Skeletal muscle tissue (tissue), 3 donors: ENCODE measurements at regions not wholly inside any gene's neighbourhood (a gene's known extent, or its start where the extent isn't known, plus 50 kb on each side); places are given as distances from the start of the nearest gene placed in this dataset.

Experiments used
- H3K27ac ChIP-seq: one replicate; pipeline ENCODE4 v1.7.0; 2013; ENCODE audit warnings: mild to moderate bottlenecking, low read depth, low read length, inconsistent platforms
- H3K27me3 ChIP-seq, 3 donors: one replicate each; pipeline ENCODE4 v1.7.0; 2013; ENCODE audit warnings: low read length in 3 of 3; ENCODE audit not compliant: control insufficient read depth in 3 of 3, insufficient read depth in 3 of 3
- H3K36me3 ChIP-seq, 3 donors: one replicate each; pipeline ENCODE4 v1.7.0; 2013; ENCODE audit warnings: low read length in 3 of 3; ENCODE audit not compliant: control insufficient read depth in 3 of 3, insufficient read depth in 3 of 3
- H3K4me1 ChIP-seq, 3 donors: one replicate each; pipeline ENCODE4 v1.7.0; 2013; ENCODE audit warnings: low read length in 3 of 3, mild to moderate bottlenecking in 3 of 3; ENCODE audit not compliant: control insufficient read depth in 3 of 3, insufficient read depth in 3 of 3
- H3K4me3 ChIP-seq, 3 donors: one replicate each; pipeline ENCODE4 v1.7.0; 2013; ENCODE audit warnings: low read length in 3 of 3
- H3K9ac ChIP-seq, 3 donors: one replicate each; pipeline ENCODE4 v1.7.0; 2013; ENCODE audit warnings: low read length in 3 of 3, mild to moderate bottlenecking in 3 of 3, moderate library complexity in 2 of 3, low read depth in 1 of 3
- H3K9me3 ChIP-seq, 3 donors: one replicate each; pipeline ENCODE4 v1.7.0; 2013; ENCODE audit warnings: low read length in 3 of 3; ENCODE audit not compliant: control insufficient read depth in 3 of 3
- donor health status: Osteomylitis.

DNA sequence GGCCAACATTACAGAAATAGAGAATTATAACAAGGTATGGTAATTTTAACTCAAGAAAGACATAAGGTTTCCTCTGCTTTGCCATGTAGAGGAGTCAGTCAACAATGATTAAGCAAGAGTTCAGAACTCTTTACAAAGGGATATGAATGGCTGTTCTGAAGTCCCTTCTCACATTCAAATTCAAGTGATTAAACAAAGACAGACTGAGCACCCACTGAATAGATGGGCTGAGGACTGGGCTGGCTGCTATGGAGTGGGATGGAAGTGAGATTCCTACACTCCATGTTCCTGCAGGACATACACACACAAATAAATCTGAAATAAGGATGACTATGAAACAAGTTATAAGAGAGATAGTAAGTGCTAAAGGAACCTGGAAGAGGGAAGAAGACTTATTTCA lies 199.0 kb upstream of the GRIP1 start:
- Histone ChIP-seq H3K36me3 (no peaks in the 10 kb centered on the region), H3K9ac (no peak overlapping the region), H3K4me1 (no peaks in the 10 kb centered on the region), H3K9me3 (no peaks in the 10 kb centered on the region), H3K4me3 (no peak overlapping the region), H3K27me3 (peaks cover 0 to 6% (median 0%) of the 10 kb centered on the region in 3 donors), H3K27ac (no peak overlapping the region)

DNA sequence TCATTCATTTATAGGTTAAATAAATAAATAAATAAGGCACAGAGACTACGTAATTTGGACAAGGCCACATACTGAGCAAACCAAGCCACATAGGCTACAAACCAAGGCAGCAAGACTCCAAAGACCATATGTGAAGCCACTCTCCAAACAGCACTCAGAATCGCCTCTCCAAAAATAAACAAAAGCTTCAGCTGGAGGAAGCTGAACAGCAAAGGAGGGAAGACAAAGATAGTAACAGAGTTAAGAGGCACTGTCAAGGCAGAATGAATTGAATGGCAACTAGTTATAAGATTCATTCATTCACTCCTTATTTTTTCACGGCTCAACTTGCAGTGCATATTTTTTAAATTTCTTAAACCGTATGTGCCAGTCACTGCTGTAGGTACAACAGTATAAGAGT lies 200.5 kb upstream of the GRIP1 start:
- Histone ChIP-seq H3K9ac (no peak overlapping the region), H3K27ac (no peak overlapping the region), H3K4me1 (no peaks in the 10 kb centered on the region), H3K36me3 (no peaks in the 10 kb centered on the region), H3K4me3 (no peak overlapping the region), H3K27me3 (peaks cover 0 to 7% (median 0%) of the 10 kb centered on the region in 3 donors), H3K9me3 (no peaks in the 10 kb centered on the region)

DNA sequence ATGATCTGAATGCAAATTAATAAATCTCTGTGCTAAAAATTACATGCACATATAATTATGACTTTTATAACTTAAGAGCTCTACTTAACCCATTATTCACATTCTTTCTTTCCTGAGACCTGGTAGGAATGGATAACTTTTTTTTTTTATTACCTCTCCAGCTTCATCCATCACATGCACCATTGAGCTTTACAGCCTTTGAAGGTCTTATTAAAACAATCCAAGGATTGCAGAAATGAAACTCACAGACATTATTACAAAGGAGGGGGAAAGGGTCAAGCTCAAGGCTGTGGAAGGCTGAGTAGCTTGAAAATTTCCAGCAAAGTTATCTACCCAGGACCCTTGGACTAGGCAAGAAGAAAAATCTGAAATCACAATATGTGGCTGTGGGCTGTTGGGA lies 202.5 kb upstream of the GRIP1 start:
- peaks cover 0 to 7% (median 0%) of the 10 kb centered on the region in 3 donors for H3K27me3 ChIP-seq
- no peak overlapping the region for H3K9ac ChIP-seq
- no peaks in the 10 kb centered on the region for H3K4me1 ChIP-seq
- H3K9me3 ChIP-seq: no peaks in the 10 kb centered on the region
- H3K4me3 ChIP-seq: no peak overlapping the region
- H3K27ac ChIP-seq: no peak overlapping the region
- no peaks in the 10 kb centered on the region for H3K36me3 ChIP-seq

DNA sequence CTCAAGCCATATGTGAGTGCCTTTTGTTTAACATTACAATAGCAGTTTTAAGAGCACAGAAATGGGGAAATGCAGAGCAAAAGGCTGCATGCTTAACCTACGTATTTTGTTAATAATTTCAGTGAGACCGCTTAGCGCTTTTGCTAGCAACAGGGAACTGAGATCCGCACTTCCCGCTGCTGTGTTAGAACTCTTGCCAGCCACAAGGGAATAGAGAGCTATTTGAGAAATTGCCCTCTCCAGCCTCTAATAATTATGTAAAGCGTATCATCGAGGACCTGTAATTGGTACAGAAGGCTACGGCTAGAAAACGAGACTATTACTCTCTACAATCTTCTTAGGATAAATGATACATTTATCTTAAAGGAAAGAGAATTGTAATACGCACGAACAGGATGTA lies 205.2 kb upstream of the GRIP1 start:
- H3K4me3 ChIP-seq: no peak overlapping the region
- no peaks in the 10 kb centered on the region for H3K4me1 ChIP-seq
- H3K36me3 ChIP-seq: no peaks in the 10 kb centered on the region

DNA sequence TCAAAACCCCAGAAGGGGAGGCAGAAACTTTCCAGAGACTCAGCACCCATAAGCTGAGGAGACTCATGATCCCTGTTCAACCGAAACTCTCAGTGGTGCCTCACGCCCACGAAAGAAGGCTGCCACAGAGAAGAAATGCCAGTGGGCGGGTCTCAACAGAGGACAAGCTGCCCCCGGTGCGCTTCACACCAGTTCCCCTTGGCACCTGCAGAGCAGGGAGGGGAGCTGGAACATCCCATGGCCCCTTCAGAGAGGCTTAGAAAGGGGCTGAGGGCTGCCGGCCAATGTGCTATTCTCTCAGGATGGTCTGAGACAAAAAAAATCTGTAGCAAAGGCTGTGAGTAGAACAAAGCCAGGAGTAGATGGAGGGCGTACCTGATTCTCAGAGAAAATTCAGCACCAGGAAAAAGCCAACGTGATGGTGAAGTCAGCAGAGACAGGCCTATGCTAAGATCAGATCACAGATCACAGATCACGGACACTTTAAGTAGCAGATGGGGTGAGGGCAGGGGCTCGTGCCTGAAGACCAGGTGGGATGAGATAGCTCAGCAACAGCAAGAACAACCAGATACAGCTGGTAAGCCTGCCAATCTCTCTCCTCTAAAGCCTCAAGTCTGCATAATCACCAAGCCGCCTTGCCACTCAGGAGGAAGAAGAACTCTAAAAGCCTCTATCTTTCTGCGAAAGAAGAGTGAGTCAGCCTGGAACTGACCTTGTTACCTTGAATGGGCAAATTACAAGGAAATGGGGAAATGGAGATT lies 206.4 kb upstream of the GRIP1 start:
- Histone ChIP-seq H3K4me1 (no peaks in the 10 kb centered on the region), H3K27ac (no peak overlapping the region), H3K36me3 (no peaks in the 10 kb centered on the region), H3K9me3 (no peaks in the 10 kb centered on the region), H3K27me3 (peaks cover 0 to 7% (median 0%) of the 10 kb centered on the region in 3 donors), H3K9ac (no peak overlapping the region), H3K4me3 (no peak overlapping the region)

More for the DNA sequence above, 205.2 kb upstream of the GRIP1 start:
- H3K9ac ChIP-seq: no peak overlapping the region
- no peaks in the 10 kb centered on the region for H3K9me3 ChIP-seq
- peaks cover 0 to 7% (median 0%) of the 10 kb centered on the region in 3 donors for H3K27me3 ChIP-seq
- H3K27ac ChIP-seq: no peak overlapping the region

DNA sequence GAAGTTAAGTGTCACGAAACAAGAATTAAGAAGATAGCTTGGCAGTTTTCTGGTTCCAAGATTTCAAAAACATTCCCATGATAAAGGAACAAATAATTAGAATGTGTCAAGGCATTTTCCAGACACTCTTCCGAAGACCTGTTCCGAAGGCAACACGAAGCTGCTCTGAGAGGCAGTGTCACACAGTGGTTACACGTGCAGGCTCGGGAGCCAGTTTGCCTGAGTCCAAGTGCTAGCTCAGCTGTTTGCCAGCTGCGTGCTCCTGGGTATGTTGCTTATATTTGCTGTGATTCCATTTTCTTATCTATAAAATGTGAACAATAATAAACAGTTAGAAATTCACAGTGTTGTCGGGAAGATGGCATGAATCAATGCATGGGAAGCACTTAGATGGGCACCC lies 217.9 kb upstream of the GRIP1 start:
- H3K9ac ChIP-seq: no peak overlapping the region
- H3K27me3 ChIP-seq: no peaks in the 10 kb centered on the region
- H3K27ac ChIP-seq: no peak overlapping the region
- no peak overlapping the region for H3K4me3 ChIP-seq
- no peaks in the 10 kb centered on the region for H3K9me3 ChIP-seq
- no peaks in the 10 kb centered on the region for H3K36me3 ChIP-seq
- H3K4me1 ChIP-seq: no peaks in the 10 kb centered on the region

DNA sequence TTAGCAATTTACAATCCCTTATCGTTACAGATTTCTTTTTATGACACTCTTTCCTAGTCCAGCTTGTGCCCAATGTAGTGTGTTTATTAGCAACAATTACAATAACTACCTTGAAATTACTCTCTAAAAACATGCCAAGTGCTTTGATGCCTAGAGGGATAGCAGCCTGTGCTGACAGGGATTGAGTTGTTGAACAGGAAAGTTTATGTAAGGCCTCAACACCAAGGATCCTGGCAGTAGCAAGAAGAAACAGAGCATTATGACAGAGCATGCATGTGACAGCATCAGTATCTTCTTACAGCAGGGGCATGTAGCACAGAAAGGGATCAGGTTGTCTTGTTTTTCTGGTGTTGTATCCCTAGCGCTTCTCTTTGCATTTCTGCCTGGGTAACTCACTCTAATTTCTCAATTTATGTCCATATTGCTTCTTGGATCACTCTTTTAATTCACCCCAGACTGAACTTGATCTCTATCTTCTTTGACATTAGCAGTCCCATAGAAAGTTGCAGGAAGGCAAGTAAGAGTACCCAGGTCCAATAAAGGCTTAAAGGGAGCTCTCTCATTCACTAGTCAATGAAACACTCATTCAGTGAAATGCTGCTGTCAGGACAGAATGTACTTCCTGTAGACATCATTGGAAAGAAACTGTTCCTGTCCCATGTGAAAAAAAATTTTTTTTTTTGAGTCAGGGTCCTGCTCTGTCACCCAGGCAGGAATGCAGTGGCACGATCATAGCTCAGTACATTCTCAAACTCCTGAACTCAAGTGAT lies 220.0 kb upstream of the GRIP1 start:
- Histone ChIP-seq H3K27me3 (no peaks in the 10 kb centered on the region), H3K27ac (no peak overlapping the region), H3K4me1 (no peaks in the 10 kb centered on the region), H3K9ac (no peak overlapping the region), H3K4me3 (no peak overlapping the region), H3K36me3 (no peaks in the 10 kb centered on the region), H3K9me3 (no peaks in the 10 kb centered on the region)

DNA sequence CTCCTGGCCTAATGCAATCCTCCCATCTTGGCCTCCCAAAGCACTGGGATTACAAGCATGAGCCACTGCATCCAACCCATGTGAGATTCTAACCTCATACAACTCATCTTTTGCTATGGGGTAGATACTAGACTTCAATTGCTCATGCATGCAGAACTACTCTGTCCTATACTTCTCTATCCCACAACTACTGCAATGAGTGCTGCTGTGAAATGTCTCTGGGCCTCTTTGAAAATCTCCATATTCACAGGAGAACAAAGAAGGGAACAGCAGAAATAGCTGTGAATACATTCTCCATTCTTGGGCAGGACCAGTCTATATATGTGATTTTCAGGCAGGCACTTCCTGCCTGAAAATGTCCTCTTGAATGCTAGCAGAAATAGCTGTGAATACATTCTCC lies 220.7 kb upstream of the GRIP1 start:
- Histone ChIP-seq H3K27me3 (no peaks in the 10 kb centered on the region), H3K9me3 (no peaks in the 10 kb centered on the region), H3K27ac (no peak overlapping the region), H3K9ac (no peak overlapping the region), H3K4me1 (no peaks in the 10 kb centered on the region), H3K36me3 (no peaks in the 10 kb centered on the region), H3K4me3 (no peak overlapping the region)

DNA sequence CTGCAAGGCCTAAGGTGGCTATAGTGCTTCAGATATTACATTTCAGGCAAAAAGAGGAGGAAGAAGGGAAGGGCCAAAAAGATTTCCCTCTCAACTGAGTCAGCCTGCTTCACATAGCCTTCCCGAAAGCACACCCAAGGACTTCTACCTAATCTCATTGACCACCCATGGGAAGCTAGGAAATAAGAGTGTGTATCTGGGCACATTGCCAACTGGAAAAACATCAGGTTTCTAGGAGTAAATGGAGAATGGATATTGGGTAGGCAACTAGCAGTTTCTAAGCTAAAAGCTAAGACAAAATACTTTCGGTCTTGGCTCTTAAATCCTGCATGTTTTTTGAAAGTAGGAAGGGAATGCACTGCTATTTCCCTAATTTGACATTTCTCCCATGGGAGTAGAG lies 221.7 kb upstream of the GRIP1 start:
- H3K9me3 ChIP-seq: no peaks in the 10 kb centered on the region
- no peaks in the 10 kb centered on the region for H3K27me3 ChIP-seq
- H3K36me3 ChIP-seq: no peaks in the 10 kb centered on the region
- H3K4me1 ChIP-seq: no peaks in the 10 kb centered on the region
- no peak overlapping the region for H3K27ac ChIP-seq
- no peak overlapping the region for H3K9ac ChIP-seq
- H3K4me3 ChIP-seq: no peak overlapping the region

DNA sequence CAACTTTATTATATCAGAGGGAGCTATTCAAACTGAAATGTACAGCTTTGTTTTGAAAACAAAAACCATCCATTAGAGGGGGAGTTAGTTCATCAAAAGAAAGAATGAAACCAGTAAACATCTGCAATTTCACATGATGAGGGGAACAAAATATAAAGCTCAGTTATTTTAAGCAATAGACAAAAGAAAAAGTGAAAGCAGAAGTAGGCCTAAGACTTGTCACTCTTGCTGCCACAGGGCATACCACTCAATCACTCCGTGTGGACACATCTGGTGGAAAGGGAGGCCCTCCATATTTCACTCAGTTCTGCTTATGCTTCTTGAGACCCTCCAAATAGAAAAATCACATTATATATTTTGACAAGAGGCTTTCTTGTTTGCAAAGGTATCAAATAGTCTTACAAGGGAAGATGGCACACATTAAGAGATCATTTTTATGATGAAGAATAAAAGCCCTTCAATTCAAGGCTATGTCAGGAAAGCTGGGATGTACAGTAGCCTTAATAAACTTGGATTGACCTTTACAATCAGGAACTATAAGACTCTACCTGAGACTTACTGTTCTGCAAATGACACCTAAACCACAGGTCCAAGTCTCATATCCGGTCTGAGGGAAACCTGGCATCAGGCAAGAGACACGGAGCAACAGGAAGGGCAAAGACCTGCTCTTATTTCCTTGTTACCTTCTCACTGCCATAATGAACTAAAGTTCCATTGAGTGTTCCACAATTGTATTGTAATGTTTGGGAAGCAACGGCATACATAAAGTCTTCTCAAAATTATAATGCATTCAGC lies 222.5 kb upstream of the GRIP1 start:
- no peaks in the 10 kb centered on the region for H3K36me3 ChIP-seq
- H3K4me3 ChIP-seq: no peak overlapping the region
- no peaks in the 10 kb centered on the region for H3K4me1 ChIP-seq
- no peak overlapping the region for H3K9ac ChIP-seq
- no peaks in the 10 kb centered on the region for H3K9me3 ChIP-seq
- H3K27me3 ChIP-seq: no peaks in the 10 kb centered on the region
- H3K27ac ChIP-seq: no peak overlapping the region
